Caki2 (cell line): ENCODE measurements at regions not wholly inside any gene's neighbourhood (a gene's known extent, or its start where the extent isn't known, plus 50 kb on each side); places are given as distances from the start of the nearest gene placed in this dataset.

Experiments
- DNase-seq: peaks from one replicate; pipeline ENCODE4 v3.0.0-alpha.2; 2015; ENCODE audit warnings: low read depth
- in situ Hi-C: cut with HindIII; loops from 2 replicates; pipeline ENCODE4 v1.10.0; 2016; ENCODE audit warnings: low sequenced_read_pairs, low pct_unique_long_range_greater_than_20kb, mixed read lengths

- in situ Hi-C loops = no loop called here
- DNase-seq = no peak
Observed at GRCh38 chr5:58359981-58360380, 99.9 kb downstream of the PLK2 start.

GRCh38 chr5:58358501-58359178 is 101.2 kb downstream of the PLK2 start:
- in situ Hi-C loops = no loop called here
- no peak for DNase-seq

GRCh38 chr5:58357799-58358500 is 101.9 kb downstream of the PLK2 start:
- in situ Hi-C loops = no loop called here
- no peak for DNase-seq

GRCh38 chr5:58357121-58357520 is 102.8 kb downstream of the PLK2 start:
- DNase-seq = no peak
- in situ Hi-C loops = no loop called here

- in situ Hi-C loops = no loop called here
- no peak for DNase-seq
Observed at GRCh38 chr5:58356662-58357061, 103.2 kb downstream of the PLK2 start.

GRCh38 chr5:58354827-58355226 is 105.1 kb downstream of the PLK2 start:
- in situ Hi-C loops = no loop called here
- no peak for DNase-seq

GRCh38 chr5:58353992-58354391 is 105.9 kb downstream of the PLK2 start:
- in situ Hi-C loops = no loop called here
- no peak for DNase-seq

GRCh38 chr5:58351190-58351589 is 108.7 kb downstream of the PLK2 start:
- in situ Hi-C loops = no loop called here
- no peak for DNase-seq

- in situ Hi-C loops = no loop called here
- DNase-seq = no peak
Observed at GRCh38 chr5:58348996-58349728, 110.7 kb downstream of the PLK2 start.

- DNase-seq = no peak
- in situ Hi-C loops = no loop called here
Observed at GRCh38 chr5:58346041-58346440, 113.8 kb downstream of the PLK2 start.

- DNase-seq = no peak
- in situ Hi-C loops = no loop called here
Observed at GRCh38 chr5:58341476-58341875, 118.4 kb downstream of the PLK2 start.

- in situ Hi-C loops = no loop called here
- DNase-seq = no peak
Observed at GRCh38 chr5:58335518-58335917, 124.4 kb downstream of the PLK2 start.

- no peak for DNase-seq
- in situ Hi-C loops = no loop called here
Observed at GRCh38 chr5:58334035-58334434, 125.9 kb downstream of the PLK2 start.

- in situ Hi-C loops = no loop called here
- DNase-seq = no peak
Observed at GRCh38 chr5:58330781-58331180, 129.1 kb downstream of the PLK2 start.

- DNase-seq = no peak
- in situ Hi-C loops = no loop called here
Observed at GRCh38 chr5:58327289-58327688, 132.6 kb downstream of the PLK2 start.

GRCh38 chr5:58326022-58326421 is 133.9 kb downstream of the PLK2 start:
- in situ Hi-C loops = no loop called here

GRCh38 chr5:58322453-58322852 is 137.4 kb downstream of the PLK2 start:
- DNase-seq = no peak
- in situ Hi-C loops = no loop called here

More at GRCh38 chr5:58326022-58326421, 133.9 kb downstream of the PLK2 start:
- no peak for DNase-seq

- DNase-seq = no peak
- in situ Hi-C loops = no loop called here
Observed at GRCh38 chr5:58318468-58318867, 141.4 kb downstream of the PLK2 start.

GRCh38 chr5:58317808-58318207 is 142.1 kb downstream of the PLK2 start:
- no peak for DNase-seq
- in situ Hi-C loops = no loop called here
